ENCODE measurements at regions not wholly inside any gene's neighbourhood (a gene's known extent, or its start where the extent isn't known, plus 50 kb on each side); places are given as distances from the start of the nearest gene placed in this dataset.

DNA sequence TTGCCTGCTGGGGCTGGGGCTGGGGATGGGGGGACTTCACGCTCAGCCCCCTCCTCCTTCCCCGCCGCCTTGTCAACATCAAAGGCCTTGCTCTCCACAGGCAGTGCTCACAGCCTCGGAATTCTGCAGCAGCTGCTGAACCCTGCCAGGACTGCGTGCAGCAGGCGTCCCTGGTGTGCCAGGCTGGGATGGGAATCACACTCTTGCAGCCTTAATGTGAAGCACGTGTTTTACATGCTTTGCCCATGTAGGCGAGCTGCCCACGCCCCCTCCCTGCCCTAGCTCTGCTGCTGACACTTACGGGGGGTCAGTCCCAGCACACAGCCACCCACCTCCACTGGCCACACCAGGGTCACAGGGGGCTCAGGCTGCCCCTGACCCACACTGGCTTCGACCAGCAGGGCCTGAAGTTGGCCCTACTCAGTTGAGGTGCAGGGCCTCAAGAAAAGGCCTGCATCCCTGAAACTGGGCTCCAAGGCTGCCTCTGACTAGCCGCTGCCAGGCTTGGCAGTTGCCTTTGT, 276.2 kb upstream of the RTL1 start:
- peak; percentile 3 for DNase-seq (ENCODE audit: low spot score)

- peak; percentile 3 for DNase-seq (ENCODE audit: low spot score)
Measured at GRCh38 chr14:101181446-101182313, 278.2 kb upstream of the RTL1 start.

DNA sequence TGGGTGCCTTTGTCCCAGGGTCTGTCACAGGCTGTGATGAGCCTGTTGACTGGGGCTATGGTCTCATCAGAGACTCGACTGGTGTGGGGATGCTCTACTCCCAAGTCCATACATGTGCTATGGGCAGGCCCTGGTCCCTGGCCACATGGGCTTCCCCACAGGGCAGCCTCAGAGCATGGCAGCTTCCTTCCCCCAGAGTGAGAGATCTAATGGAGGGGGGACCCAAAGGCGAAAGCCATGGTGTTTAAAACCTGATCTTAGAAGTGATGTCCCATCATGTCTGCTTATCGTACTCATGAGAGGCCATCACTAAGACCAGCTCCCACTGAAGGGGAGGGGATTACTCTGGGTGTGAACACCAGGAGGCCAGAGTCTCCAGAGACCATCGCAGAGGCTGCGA, 279.0 kb upstream of the RTL1 start:
- peak; percentile 5 for DNase-seq (ENCODE audit: low spot score)

GRCh38 chr14:101183376-101184103, 280.0 kb upstream of the RTL1 start:
- peak; percentile 12 for DNase-seq (ENCODE audit: low spot score)

- no peak for DNase-seq (ENCODE audit: low spot score)
Measured at GRCh38 chr14:101184104-101184455, 280.6 kb upstream of the RTL1 start.

- no peak for DNase-seq (ENCODE audit: low spot score)
Measured at GRCh38 chr14:101184572-101184971, 281.1 kb upstream of the RTL1 start.

GRCh38 chr14:101185073-101185835, 281.7 kb upstream of the RTL1 start:
- no peak for DNase-seq (ENCODE audit: low spot score)

DNA sequence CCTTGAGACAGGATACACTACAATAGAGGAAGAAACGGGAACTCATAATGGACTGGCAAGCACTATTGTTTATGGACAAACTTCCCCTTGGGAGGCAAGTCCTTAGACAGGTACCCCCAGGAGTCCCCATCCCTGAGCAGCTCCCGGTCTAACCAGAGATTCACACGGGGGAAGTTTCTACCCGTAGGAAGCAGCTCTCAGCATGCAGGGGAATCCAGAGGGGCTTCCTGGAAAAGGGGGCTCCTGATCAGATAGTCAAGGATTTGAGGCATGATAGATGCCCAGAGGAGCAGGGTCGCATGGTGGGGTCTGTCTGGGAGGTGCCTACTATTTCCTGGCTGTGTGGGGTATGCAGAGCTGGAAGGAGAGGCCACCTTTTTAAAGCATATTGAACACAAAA, 282.4 kb upstream of the RTL1 start:
- no peak for DNase-seq (ENCODE audit: low spot score)

- no peak for DNase-seq (ENCODE audit: low spot score)
Measured at GRCh38 chr14:101186544-101186943, 283.0 kb upstream of the RTL1 start.

DNA sequence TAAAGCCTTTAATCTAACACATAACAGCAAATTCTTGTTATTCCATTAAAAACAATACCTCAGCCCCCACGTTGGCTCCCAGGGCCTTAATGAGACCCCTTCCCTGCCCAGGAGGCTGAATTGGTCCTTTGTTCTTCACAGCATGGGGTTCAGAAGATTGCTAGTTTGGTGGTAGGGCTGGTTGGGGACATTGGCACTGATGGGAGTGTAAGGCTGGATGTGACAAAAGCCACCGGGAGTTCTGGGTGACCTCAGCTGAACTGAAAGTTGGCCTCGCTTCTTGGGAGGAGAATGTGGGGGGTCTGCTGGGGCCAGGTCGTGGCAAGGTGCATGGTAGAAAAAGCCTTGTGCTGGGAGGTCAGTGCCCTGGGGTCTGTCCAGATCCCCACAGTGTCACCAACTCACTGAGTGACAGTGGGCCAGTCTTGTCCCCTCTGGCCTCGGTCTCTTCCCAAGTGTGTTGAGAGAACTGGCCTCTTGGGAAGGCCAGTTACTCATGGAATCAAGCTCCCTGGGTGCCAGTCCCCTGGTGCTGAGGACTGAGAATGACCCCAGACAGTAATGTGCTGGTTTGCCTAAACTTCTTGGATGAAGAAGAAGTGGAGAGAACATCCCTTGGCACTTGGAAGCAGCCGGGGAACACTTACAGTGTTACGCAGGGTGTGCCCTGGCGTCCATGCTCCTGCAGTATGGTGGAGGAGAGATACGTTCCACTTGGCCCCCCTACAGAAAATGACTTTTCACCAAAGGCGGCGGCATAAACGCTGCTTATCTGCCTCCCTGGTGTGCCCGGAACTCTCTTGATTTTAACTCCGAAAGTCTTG, 283.7 kb upstream of the RTL1 start:
- no peak for DNase-seq (ENCODE audit: low spot score)

DNA sequence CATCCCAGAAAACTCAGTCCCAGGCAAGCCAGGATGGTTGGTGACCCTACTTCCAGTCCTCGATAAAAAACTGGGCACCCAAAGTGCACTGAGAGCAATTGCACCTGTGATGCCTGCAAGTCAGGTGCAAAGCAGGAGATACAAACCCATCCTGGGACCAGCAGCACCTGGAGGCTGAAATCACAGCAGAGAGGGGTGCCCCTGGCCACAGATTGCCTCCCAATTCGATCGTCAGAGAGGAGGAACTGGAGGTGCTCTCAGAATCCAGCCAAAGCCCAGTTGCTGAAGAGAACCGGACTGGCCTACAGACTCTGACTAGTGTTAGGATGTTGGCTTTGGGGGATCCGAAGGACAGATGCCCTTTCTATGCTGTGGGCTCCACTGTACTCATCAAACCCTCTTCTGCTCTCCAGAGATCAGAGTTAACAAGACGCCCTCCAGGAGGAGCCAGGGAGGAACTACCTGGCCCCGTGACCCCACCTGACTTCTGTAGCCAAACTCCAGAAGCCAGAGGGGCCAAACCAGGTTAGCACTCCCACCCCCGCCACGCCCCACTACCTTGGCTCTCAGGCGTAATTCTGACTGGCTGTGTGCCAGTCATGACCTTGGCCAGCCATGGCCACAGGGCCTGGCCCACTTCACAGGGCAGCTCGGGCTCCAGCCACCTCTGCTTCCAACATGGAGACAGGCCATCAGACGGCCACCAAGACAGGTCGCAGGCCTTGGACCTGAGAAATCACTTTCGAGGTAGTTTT, 284.5 kb upstream of the RTL1 start:
- no peak for DNase-seq (ENCODE audit: low spot score)

- no peak for DNase-seq (ENCODE audit: low spot score)
Measured at GRCh38 chr14:101188571-101188915, 285.0 kb upstream of the RTL1 start.

GRCh38 chr14:101189266-101189665, 285.7 kb upstream of the RTL1 start:
- no peak for DNase-seq (ENCODE audit: low spot score)

GRCh38 chr14:101189962-101190560, 286.5 kb upstream of the RTL1 start:
- no peak for DNase-seq (ENCODE audit: low spot score)

DNA sequence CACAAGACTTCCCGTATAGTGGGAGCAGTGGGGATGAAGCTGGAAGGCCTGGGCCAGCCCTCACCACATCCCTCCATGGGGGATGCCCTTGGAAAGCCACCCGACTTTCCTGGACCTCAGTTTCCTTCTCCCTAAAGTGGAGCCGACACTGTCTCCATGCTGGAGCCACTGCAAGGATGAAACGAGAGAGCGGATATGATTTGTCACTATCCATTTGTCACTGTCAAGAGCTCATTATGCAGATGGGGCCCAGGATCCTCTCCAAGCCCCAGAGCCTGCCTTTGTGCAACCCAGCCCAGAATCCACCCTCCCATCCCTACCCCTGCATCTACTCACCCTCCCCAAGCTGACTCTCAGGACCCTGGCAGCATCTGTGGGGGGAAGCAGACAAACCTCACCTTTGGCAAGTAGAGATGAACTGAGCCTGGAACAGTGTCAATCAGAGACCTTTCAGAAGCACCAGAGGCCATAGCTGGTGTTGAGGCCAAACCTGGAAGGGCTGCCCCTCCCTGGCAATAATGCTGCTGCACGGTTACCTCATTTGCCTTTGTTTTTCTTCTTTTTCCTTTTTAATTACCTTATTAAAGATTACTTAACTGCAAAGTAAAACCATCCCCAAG, 287.7 kb upstream of the RTL1 start:
- DNase-seq (ENCODE audit: low spot score) = no peak

DNA sequence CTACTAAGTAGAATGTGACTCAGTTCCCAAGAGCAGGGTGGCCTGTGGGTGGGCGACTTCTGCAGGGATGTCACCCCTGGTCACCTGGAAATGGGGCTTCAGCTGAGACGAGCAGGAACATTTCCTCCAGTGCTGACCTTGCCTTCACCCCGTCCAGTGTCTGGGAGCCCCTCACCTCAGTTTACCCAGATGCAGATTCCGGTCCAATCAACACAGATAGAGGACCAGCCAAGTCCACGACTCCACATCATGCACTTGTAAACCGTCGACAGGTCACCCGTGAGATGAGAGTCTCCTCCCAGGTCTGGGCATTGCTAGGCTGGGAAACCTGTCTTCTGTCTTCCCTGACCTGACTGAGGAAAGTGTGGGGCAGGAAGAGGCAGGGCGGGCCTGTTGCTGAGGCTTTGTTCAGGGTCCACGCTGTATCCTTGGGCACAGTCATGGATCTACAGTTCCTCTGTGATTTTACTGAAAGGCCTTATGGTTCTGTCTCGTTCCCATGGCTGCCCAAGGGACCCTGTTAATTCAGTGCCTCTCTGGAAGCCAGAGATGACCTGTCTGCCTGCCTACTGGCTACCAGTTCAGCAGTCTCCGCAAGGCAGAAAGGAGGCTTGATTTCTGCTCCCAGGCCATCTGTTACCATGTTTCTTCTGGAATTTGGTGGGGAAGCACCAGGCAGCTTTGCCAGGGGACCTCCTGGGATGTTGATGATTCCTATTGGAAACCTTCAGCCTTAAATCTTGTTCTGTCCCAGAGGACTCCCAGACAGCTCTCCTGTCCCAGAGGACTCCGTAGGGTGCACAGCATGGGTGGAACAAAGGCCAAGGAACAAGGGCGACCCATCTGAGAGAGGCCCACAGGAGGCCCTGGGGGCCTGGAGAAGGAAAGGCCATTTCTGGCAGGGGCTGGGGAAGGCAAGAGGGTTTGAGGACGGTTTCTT, 288.5 kb upstream of the RTL1 start:
- DNase-seq (ENCODE audit: low spot score) = no peak

- no peak for DNase-seq (ENCODE audit: low spot score)
Measured at GRCh38 chr14:101192661-101193000, 289.1 kb upstream of the RTL1 start.

DNA sequence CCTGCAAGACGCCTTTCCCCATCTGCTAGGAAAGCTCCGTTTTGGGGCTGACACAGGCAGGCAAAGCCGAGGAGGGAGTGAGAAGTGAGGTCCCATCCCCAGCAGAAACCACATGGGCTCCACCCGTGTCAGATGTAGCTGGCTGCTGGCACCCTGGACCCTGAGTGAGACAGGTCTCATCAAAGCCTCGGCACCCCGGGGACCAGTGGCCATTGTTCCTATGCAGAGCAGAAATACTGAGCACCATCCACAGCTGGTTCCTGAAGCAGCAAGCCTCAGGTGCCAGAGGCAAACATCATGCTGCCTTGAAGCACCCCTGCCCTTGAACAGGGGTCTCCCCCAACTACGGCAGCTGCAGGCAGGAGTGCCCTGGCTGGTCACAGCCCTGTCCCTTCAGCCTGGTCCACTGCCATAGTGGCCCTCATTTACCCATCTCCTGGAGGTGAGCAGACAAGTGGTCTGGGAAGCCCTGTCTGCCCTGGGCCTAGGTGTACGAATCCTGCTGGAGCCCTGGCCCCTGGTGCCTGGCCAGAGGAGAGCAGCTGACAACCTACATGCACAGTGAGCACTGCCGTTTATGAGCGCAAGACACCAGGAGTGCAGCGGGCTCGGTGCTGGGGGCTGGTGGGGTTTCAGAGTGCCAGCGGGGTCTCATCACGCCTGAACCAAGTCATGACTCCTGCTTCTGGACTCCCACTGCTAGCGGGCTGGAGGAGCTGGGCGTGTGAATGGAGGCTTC, 289.8 kb upstream of the RTL1 start:
- DNase-seq (ENCODE audit: low spot score) = no peak
